SU-DHL-6 (cell line): ENCODE measurements at regions not wholly inside any gene's neighbourhood (a gene's known extent, or its start where the extent isn't known, plus 50 kb on each side); places are given as distances from the start of the nearest gene placed in this dataset.

Experiments
- H2AFZ ChIP-seq: fragments of 200-600 bp; sonication (generic); 2 replicates; pipeline ENCODE4 v1.6.1; 2014; ENCODE audit warnings: low read depth, mild to moderate bottlenecking, moderate library complexity, mixed read lengths, antibody characterized with exemption, low read length; ENCODE audit not compliant: severe bottlenecking
- H3F3A ChIP-seq: fragments of 200-600 bp; shearing (Covaris generic); 2 replicates; pipeline ENCODE4 v1.6.0; 2016; ENCODE audit warnings: antibody characterized with exemption, mild to moderate bottlenecking; ENCODE audit not compliant: insufficient read depth
- H3K27ac ChIP-seq: fragments of 200-600 bp; sonication (generic); 2 replicates; pipeline ENCODE4 v1.5.1; 2016; ENCODE audit warnings: low read depth, mild to moderate bottlenecking, low read length, moderate library complexity, mixed read lengths
- H3K27me3 ChIP-seq: fragments of 200-600 bp; sonication (generic), shearing (Covaris generic); 2 replicates; pipeline ENCODE4 v1.6.0; 2014; ENCODE audit warnings: mild to moderate bottlenecking, low read length
- H3K36me3 ChIP-seq: fragments of 200-600 bp; sonication (generic); 2 replicates; pipeline ENCODE4 v1.6.1; 2014; ENCODE audit warnings: mild to moderate bottlenecking, low read length, mixed read lengths
- H3K4me2 ChIP-seq: fragments of 300-600, 200-600 bp; shearing (Covaris generic), sonication (generic); 2 replicates; pipeline ENCODE4 v1.6.0; 2014; ENCODE audit warnings: low read length, low read depth, mild to moderate bottlenecking; ENCODE audit not compliant: poor library complexity, severe bottlenecking
- H3K4me3 ChIP-seq: fragments of 200-600 bp; sonication (generic); 2 replicates; pipeline ENCODE4 v1.5.1; 2014; ENCODE audit warnings: antibody characterized with exemption, low read length, mild to moderate bottlenecking, mixed read lengths; ENCODE audit not compliant: insufficient read depth, poor library complexity, severe bottlenecking
- H3K79me2 ChIP-seq: fragments of 200-600 bp; sonication (generic); 2 replicates; pipeline ENCODE4 v1.6.1; 2014; ENCODE audit warnings: mild to moderate bottlenecking, low read length, moderate library complexity; ENCODE audit not compliant: insufficient read depth
- H3K9ac ChIP-seq: fragments of 200-600 bp; sonication (generic); 2 replicates; pipeline ENCODE4 v1.7.0; 2014; ENCODE audit warnings: mild to moderate bottlenecking, low read length
- H3K9me2 ChIP-seq: fragments of 200-600 bp; sonication (generic); replicated peaks from 2 replicates; pipeline ENCODE4 v1.6.1; 2014; ENCODE audit warnings: low read length; ENCODE audit not compliant: insufficient read depth
- H3K9me3 ChIP-seq: fragments of 200-600 bp; sonication (generic); 2 replicates; pipeline ENCODE4 v1.6.1; 2014; ENCODE audit warnings: low read length, mixed read lengths; ENCODE audit not compliant: insufficient read depth
- H4K20me1 ChIP-seq: fragments of 200-600 bp; sonication (generic); 2 replicates; pipeline ENCODE4 v1.6.1; 2014; ENCODE audit warnings: low read depth, mild to moderate bottlenecking, antibody characterized with exemption, low read length, moderate library complexity, mixed read lengths
- EZH2phosphoT487 ChIP-seq: fragments of 200-600 bp; sonication (generic), shearing (Covaris generic); conservative IDR thresholded peaks from 2 replicates; pipeline ENCODE4 v1.6.1; 2018; ENCODE audit warnings: mild to moderate bottlenecking, antibody characterized with exemption, low read length, moderate library complexity, mixed read lengths
- TF ChIP-seq, protein P1 (sequence below): fragments of 200-600 bp; sonication (generic); IDR thresholded peaks from one replicate; pipeline ENCODE4 v1.5.1; 2017; ENCODE audit warnings: antibody characterized with exemption, mild to moderate bottlenecking, low read length, moderate library complexity; ENCODE audit not compliant: insufficient read depth, poor library complexity, severe bottlenecking

DNA sequence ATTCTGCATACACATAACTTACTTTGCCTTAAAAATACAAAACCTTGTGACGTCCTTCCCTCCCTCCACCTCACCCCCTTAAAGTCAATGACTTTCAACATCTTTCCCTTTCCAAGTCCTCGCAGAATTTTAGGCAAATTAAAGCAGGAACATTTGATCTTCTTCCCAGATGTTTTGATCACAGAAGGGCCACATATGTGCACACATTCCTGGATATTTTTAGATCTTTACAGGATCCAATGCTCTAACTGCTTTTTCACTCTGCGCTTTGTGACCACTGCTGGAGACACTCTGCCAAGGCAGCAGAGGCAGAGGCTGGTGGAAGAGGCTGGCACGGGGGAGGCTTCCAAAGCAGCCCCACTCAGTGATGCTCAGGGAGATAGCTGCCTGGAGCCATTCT lies 130.7 kb downstream of the SEC61B start:
- Histone ChIP-seq H3K9ac (no peak overlapping the region), H3K4me2 (no peak overlapping the region), H3K79me2 (no peaks in the 10 kb centered on the region), H3K27me3 (no peaks in the 10 kb centered on the region), H3K9me3 (no peaks in the 10 kb centered on the region), H3F3A (no peaks in the 10 kb centered on the region), H3K36me3 (no peaks in the 10 kb centered on the region), H3K4me3 (no peak overlapping the region), H3K27ac (no peak overlapping the region), H2AFZ (no peak overlapping the region), H4K20me1 (no peaks in the 10 kb centered on the region), H3K9me2 (no peaks in the 10 kb centered on the region)
- TF ChIP-seq, protein P1, sequence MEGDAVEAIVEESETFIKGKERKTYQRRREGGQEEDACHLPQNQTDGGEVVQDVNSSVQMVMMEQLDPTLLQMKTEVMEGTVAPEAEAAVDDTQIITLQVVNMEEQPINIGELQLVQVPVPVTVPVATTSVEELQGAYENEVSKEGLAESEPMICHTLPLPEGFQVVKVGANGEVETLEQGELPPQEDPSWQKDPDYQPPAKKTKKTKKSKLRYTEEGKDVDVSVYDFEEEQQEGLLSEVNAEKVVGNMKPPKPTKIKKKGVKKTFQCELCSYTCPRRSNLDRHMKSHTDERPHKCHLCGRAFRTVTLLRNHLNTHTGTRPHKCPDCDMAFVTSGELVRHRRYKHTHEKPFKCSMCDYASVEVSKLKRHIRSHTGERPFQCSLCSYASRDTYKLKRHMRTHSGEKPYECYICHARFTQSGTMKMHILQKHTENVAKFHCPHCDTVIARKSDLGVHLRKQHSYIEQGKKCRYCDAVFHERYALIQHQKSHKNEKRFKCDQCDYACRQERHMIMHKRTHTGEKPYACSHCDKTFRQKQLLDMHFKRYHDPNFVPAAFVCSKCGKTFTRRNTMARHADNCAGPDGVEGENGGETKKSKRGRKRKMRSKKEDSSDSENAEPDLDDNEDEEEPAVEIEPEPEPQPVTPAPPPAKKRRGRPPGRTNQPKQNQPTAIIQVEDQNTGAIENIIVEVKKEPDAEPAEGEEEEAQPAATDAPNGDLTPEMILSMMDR, result no peak

DNA sequence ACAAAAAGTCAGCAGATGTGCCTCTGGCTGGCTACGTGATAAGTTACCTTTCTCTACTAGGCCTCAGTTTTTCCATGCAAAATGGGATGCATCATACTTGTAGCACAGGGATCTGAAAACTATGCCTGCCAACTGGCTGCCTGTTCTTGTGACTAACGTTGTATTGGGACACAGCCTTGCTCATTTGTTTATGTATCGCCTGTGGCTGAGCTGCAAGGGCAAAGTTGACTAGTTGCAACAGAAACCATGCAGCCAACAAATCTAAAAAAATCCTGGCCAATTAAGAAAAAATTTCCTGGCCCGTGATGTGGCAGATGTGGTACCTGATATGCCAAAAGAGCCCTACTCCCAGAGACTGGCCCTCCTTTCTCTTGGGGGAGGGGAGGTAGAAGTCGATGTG lies 131.3 kb downstream of the SEC61B start:
- H3K36me3 ChIP-seq, result no peaks in the 10 kb centered on the region

DNA sequence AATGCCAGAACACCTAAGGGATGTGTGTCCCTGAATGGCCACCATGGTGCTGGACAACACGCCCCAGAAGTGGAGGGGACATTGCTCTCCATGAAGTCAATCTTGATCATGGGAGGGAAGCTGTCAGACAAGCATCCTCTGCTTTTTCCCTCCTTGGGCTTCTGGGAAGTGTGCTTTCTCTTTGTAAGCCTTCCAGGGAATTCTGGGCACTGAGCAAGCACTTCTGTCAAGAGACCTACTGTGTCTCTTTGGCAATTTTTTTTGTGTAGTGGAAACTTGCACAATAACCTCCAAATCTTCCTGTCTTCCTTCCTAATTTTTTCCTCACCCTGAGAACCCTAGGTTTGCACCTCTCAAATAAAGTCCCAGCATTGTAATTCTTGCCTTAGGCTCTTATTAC lies 132.0 kb downstream of the SEC61B start:
- Histone ChIP-seq H3K4me3 (no peak overlapping the region), H3K36me3 (no peaks in the 10 kb centered on the region), H3K9me2 (no peaks in the 10 kb centered on the region), H3K9me3 (no peaks in the 10 kb centered on the region), H3K27me3 (no peaks in the 10 kb centered on the region), H2AFZ (no peak overlapping the region), H4K20me1 (no peaks in the 10 kb centered on the region), H3K9ac (no peak overlapping the region), H3K79me2 (no peaks in the 10 kb centered on the region), H3K4me2 (no peak overlapping the region), H3F3A (no peaks in the 10 kb centered on the region), H3K27ac (no peak overlapping the region)
- TF ChIP-seq, protein P1, result no peak
- TF ChIP-seq EZH2phosphoT487, result no peak

More for the DNA sequence above, 131.3 kb downstream of the SEC61B start:
- TF ChIP-seq, protein P1, result no peak
- TF ChIP-seq EZH2phosphoT487, result no peak
- Histone ChIP-seq H3K4me2 (no peak overlapping the region), H3F3A (no peaks in the 10 kb centered on the region), H3K79me2 (no peaks in the 10 kb centered on the region), H2AFZ (no peak overlapping the region), H3K27ac (no peak overlapping the region), H3K9me3 (no peaks in the 10 kb centered on the region), H3K9ac (no peak overlapping the region), H3K27me3 (no peaks in the 10 kb centered on the region), H4K20me1 (no peaks in the 10 kb centered on the region), H3K4me3 (no peak overlapping the region), H3K9me2 (no peaks in the 10 kb centered on the region)

DNA sequence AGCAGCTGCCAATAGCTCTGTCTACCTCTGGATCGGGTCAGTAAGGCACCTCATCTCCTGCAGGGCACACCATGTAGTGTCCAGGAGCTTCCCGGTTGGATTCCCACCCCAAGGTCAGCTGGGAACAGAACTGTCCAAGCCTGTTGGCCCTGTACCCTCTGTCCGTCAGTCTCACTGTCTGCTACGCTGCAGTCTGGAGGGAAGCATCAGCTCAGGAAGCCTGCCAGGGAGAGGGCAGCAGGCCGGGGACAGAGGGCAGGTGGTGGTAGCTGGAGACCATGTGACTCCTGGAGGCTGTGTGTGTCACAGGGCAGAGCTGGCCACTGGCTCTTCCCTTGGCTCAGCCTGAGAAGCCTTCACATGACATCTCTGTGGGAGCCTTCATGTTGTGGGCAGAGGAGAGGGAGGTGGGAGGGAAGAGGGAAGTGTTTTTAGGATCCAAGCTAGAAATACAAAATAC lies 134.5 kb downstream of the SEC61B start:
- H3K9me2 ChIP-seq, result no peaks in the 10 kb centered on the region
- H2AFZ ChIP-seq, result no peak overlapping the region
- no peak overlapping the region for H3K4me3 ChIP-seq
- H3K9me3 ChIP-seq, result no peaks in the 10 kb centered on the region
- H3K4me2 ChIP-seq, result no peak overlapping the region
- H3K36me3 ChIP-seq, result no peaks in the 10 kb centered on the region
- H4K20me1 ChIP-seq, result no peaks in the 10 kb centered on the region
- H3K27me3 ChIP-seq, result no peaks in the 10 kb centered on the region
- no peak for TF ChIP-seq EZH2phosphoT487
- H3F3A ChIP-seq, result no peaks in the 10 kb centered on the region
- H3K27ac ChIP-seq, result no peak overlapping the region
- no peaks in the 10 kb centered on the region for H3K79me2 ChIP-seq
- H3K9ac ChIP-seq, result no peak overlapping the region
